Spleen (tissue), 7 donors: ENCODE measurements at regions not wholly inside any gene's neighbourhood (a gene's known extent, or its start where the extent isn't known, plus 50 kb on each side); places are given as distances from the start of the nearest gene placed in this dataset.

ENCODE experiments used
- POLR2A ChIP-seq, 3 donors: fragments of 450-650 bp; IDR thresholded peaks; one replicate each; pipeline ENCODE4 v1.5.1; 2017; ENCODE audit warnings: antibody characterized with exemption in 3 of 3, mild to moderate bottlenecking in 1 of 3
- TF ChIP-seq, protein P1 (sequence below), 11 experiments: fragments of 200-600 bp in 7 of 11; fragments of 450-650 bp in 4 of 11; sonication (generic) in 4 of 11; IDR thresholded peaks in 8 of 11; conservative IDR thresholded peaks in 3 of 11; 1 replicate in 7 of 11; 2 replicates in 4 of 11; pipeline versions ENCODE4 v1.4.0 to v1.8.0; 2016 to 2021; ENCODE audit warnings: antibody characterized with exemption in 11 of 11, inconsistent platforms in 4 of 11, mild to moderate bottlenecking in 1 of 11
- donor health status: DM: no; HTN: no; CAD: no; lungs with moderate emphysema.
- donor health status: DM: no; HTN: no; CAD: no.
- donor health status: DM: no; HTN: no; CAD: no.

DNA sequence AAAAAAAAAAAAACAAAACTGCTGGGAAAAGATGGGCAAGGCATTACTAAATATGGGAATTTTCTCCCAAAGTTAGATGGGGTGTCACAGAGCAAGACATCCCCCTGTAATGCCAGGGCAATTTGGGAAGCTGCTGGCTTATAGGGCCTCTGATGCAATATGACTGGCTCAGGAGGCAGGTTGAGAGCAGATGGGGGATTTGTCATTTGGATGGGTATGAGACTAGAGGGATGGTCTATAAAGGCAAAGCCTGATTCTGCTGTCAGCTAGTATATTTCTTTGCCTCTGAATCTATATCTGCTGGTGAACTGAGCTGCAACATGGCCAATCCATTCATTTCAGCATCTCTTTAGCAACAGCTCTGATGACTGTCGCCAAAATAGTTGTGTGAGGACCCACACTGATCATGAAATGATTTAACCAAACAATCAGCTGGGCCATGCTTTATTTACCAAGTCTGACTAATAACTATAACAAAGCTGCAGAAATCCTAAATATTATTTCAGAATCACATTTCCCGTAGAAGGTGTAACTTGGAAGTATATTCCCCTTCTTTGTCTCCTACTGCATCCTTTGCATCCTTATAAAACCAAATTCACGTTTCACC is 455.1 kb upstream of the ZNF608 start:
- TF ChIP-seq, protein P1, sequence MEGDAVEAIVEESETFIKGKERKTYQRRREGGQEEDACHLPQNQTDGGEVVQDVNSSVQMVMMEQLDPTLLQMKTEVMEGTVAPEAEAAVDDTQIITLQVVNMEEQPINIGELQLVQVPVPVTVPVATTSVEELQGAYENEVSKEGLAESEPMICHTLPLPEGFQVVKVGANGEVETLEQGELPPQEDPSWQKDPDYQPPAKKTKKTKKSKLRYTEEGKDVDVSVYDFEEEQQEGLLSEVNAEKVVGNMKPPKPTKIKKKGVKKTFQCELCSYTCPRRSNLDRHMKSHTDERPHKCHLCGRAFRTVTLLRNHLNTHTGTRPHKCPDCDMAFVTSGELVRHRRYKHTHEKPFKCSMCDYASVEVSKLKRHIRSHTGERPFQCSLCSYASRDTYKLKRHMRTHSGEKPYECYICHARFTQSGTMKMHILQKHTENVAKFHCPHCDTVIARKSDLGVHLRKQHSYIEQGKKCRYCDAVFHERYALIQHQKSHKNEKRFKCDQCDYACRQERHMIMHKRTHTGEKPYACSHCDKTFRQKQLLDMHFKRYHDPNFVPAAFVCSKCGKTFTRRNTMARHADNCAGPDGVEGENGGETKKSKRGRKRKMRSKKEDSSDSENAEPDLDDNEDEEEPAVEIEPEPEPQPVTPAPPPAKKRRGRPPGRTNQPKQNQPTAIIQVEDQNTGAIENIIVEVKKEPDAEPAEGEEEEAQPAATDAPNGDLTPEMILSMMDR (IDR thresholded peaks at IDR 0.05 in 8 of 11, conservative IDR thresholded peaks at IDR 0.05 in 3 of 11) = no peak
- TF ChIP-seq POLR2A (IDR thresholded peaks at IDR 0.05) = no peak
